Vagina (tissue), 2 donors: ENCODE measurements at regions not wholly inside any gene's neighbourhood (a gene's known extent, or its start where the extent isn't known, plus 50 kb on each side); places are given as distances from the start of the nearest gene placed in this dataset.

Experiments
- DNase-seq, 2 donors: peaks; one replicate each; pipeline ENCODE4 v3.0.0-alpha.2; 2017; ENCODE audit errors: extremely low spot score in 2 of 2
- H3K27ac ChIP-seq: fragments of 200-600 bp; sonication (generic); one replicate; pipeline ENCODE4 v1.5.1; 2019
- H3K27me3 ChIP-seq: fragments of 200-600 bp; sonication (generic); one replicate; pipeline ENCODE4 v1.5.1; 2019
- H3K36me3 ChIP-seq, 2 donors: fragments of 200-600 bp; sonication (generic); one replicate each; pipeline ENCODE4 v1.5.1; 2017 to 2019
- H3K4me1 ChIP-seq: fragments of 200-600 bp; sonication (generic); one replicate; pipeline ENCODE4 v1.5.1; 2019
- H3K4me3 ChIP-seq, 2 donors: fragments of 200-600 bp; sonication (generic); 1 replicate in 1 of 2; 2 replicates in 1 of 2; pipeline ENCODE4 v1.5.1; 2016 to 2019
- H3K9me3 ChIP-seq: fragments of 200-600 bp; sonication (generic); one replicate; pipeline ENCODE4 v1.5.1; 2019
- CTCF ChIP-seq, 3 experiments: fragments of 450-650 bp in 2 of 3; fragments of 200-600 bp in 1 of 3; sonication (generic) in 1 of 3; IDR thresholded peaks; one replicate each; pipeline ENCODE4 v1.5.1; 2017 to 2019; ENCODE audit warnings: antibody characterized with exemption in 3 of 3, mild to moderate bottlenecking in 2 of 3, moderate library complexity in 2 of 3
- POLR2A ChIP-seq, 2 donors: fragments of 450-650 bp; IDR thresholded peaks; one replicate each; pipeline ENCODE4 v1.6.1; 2017; ENCODE audit warnings: antibody characterized with exemption in 2 of 2, mild to moderate bottlenecking in 2 of 2, moderate library complexity in 2 of 2
- POLR2AphosphoS5 ChIP-seq, 2 donors: sonication (generic); formaldehyde crosslinking; IDR thresholded peaks; one replicate each; pipeline ENCODE4 v1.9.0; 2017; ENCODE audit warnings: antibody characterized with exemption in 2 of 2, mild to moderate bottlenecking in 2 of 2, low read depth in 1 of 2; ENCODE audit not compliant: insufficient read depth in 1 of 2
- intact Hi-C: fragments of 100-400 bp; cut with DNase I; formaldehyde crosslinking; loops from one replicate; pipeline ENCODE4 v1.15.1; 2023

GRCh38 chr4:155564086-155564485 lies 102.6 kb upstream of the GUCY1A1 start:
- Histone ChIP-seq H3K4me3 (no peak overlapping the region), H3K9me3 (no peaks in the 10 kb centered on the region), H3K27ac (no peak overlapping the region), H3K27me3 (no peaks in the 10 kb centered on the region), H3K36me3 (no peaks in the 10 kb centered on the region), H3K4me1 (no peaks in the 10 kb centered on the region)
- intact Hi-C loops, result no loop called here
- DNase-seq, result no peak
- TF ChIP-seq POLR2A (IDR thresholded peaks at IDR 0.05), result no peak
- TF ChIP-seq POLR2AphosphoS5 (IDR thresholded peaks at IDR 0.05; ENCODE audit: insufficient read depth in 1 of 2, low read depth in 1 of 2), result no peak
- no peak for TF ChIP-seq CTCF (IDR thresholded peaks at IDR 0.05)

GRCh38 chr4:155559915-155560314 lies 106.7 kb upstream of the GUCY1A1 start:
- no peak overlapping the region for H3K27ac ChIP-seq
- TF ChIP-seq POLR2A (IDR thresholded peaks at IDR 0.05) (no peak), CTCF (IDR thresholded peaks at IDR 0.05) (no peak), POLR2AphosphoS5 (IDR thresholded peaks at IDR 0.05; ENCODE audit: insufficient read depth in 1 of 2, low read depth in 1 of 2) (no peak)
- DNase-seq, result no peak
- no peaks in the 10 kb centered on the region for H3K27me3 ChIP-seq
- H3K4me1 ChIP-seq, result no peaks in the 10 kb centered on the region
- intact Hi-C loops, result no loop called here
- no peak overlapping the region for H3K4me3 ChIP-seq
- H3K36me3 ChIP-seq, result no peaks in the 10 kb centered on the region
- H3K9me3 ChIP-seq, result no peaks in the 10 kb centered on the region

- Histone ChIP-seq H3K27me3 (no peaks in the 10 kb centered on the region), H3K27ac (no peak overlapping the region), H3K4me1 (no peaks in the 10 kb centered on the region), H3K9me3 (no peaks in the 10 kb centered on the region), H3K4me3 (no peak overlapping the region), H3K36me3 (no peaks in the 10 kb centered on the region)
- DNase-seq, result no peak
- TF ChIP-seq CTCF (IDR thresholded peaks at IDR 0.05), result no peak
- no peak for TF ChIP-seq POLR2A (IDR thresholded peaks at IDR 0.05)
- no peak for TF ChIP-seq POLR2AphosphoS5 (IDR thresholded peaks at IDR 0.05; ENCODE audit: insufficient read depth in 1 of 2, low read depth in 1 of 2)
- intact Hi-C loops, result loop anchor here (5.0 kb wide), 1 partner anchor 1580 kb away; no protein-coding TSS in a partner anchor
These were observed 114.5 kb upstream of the GUCY1A1 start for GRCh38 chr4:155552180-155552579.

GRCh38 chr4:155548173-155548572 lies 118.5 kb upstream of the GUCY1A1 start:
- DNase-seq, result no peak
- Histone ChIP-seq H3K4me3 (no peak overlapping the region), H3K9me3 (no peaks in the 10 kb centered on the region), H3K36me3 (no peaks in the 10 kb centered on the region), H3K4me1 (no peaks in the 10 kb centered on the region), H3K27me3 (no peaks in the 10 kb centered on the region), H3K27ac (no peak overlapping the region)
- TF ChIP-seq CTCF (IDR thresholded peaks at IDR 0.05) (no peak), POLR2A (IDR thresholded peaks at IDR 0.05) (no peak), POLR2AphosphoS5 (IDR thresholded peaks at IDR 0.05; ENCODE audit: insufficient read depth in 1 of 2, low read depth in 1 of 2) (no peak)
- intact Hi-C loops, result no loop called here

- Histone ChIP-seq H3K27ac (no peak overlapping the region), H3K4me3 (no peak overlapping the region), H3K27me3 (no peaks in the 10 kb centered on the region), H3K36me3 (no peaks in the 10 kb centered on the region), H3K4me1 (no peaks in the 10 kb centered on the region), H3K9me3 (no peaks in the 10 kb centered on the region)
- no peak for TF ChIP-seq CTCF (IDR thresholded peaks at IDR 0.05)
- no peak for TF ChIP-seq POLR2AphosphoS5 (IDR thresholded peaks at IDR 0.05; ENCODE audit: insufficient read depth in 1 of 2, low read depth in 1 of 2)
- TF ChIP-seq POLR2A (IDR thresholded peaks at IDR 0.05), result no peak
- intact Hi-C loops, result no loop called here
- DNase-seq, result no peak
These were observed 120.2 kb upstream of the GUCY1A1 start for GRCh38 chr4:155546451-155546850.
